Neural cell (in vitro differentiated cells): ENCODE measurements at regions not wholly inside any gene's neighbourhood (a gene's known extent, or its start where the extent isn't known, plus 50 kb on each side); places are given as distances from the start of the nearest gene placed in this dataset.

ENCODE experiments used
- H2AFZ ChIP-seq: fragments of 200-600, 300-800 bp; sonication (generic), shearing (Covaris generic); 2 replicates; pipeline ENCODE4 v1.6.0; 2014; ENCODE audit warnings: low read depth, mild to moderate bottlenecking, antibody characterized with exemption, low read length, moderate library complexity
- H3F3A ChIP-seq: fragments of 200-600 bp; shearing (Covaris generic); 2 replicates; pipeline ENCODE4 v1.6.1; 2016; ENCODE audit warnings: mild to moderate bottlenecking, moderate library complexity, mixed read lengths, antibody characterized with exemption, low read length; ENCODE audit not compliant: insufficient read depth, poor library complexity, severe bottlenecking
- H3K27ac ChIP-seq: fragments of 200-600, 300-800 bp; sonication (generic), shearing (Covaris generic); 2 replicates; pipeline ENCODE4 v1.5.1; 2014; ENCODE audit warnings: mild to moderate bottlenecking, low read length, moderate library complexity
- H3K27me3 ChIP-seq: fragments of 300-800, 200-600 bp; sonication (generic), shearing (Covaris generic); 2 replicates; pipeline ENCODE4 v1.6.0; 2014; ENCODE audit warnings: mild to moderate bottlenecking, low read depth, low read length, moderate library complexity; ENCODE audit not compliant: insufficient read depth
- H3K36me3 ChIP-seq: fragments of 300-800, 200-600 bp; sonication (generic), shearing (Covaris generic); 2 replicates; pipeline ENCODE4 v1.5.1; 2014; ENCODE audit warnings: mild to moderate bottlenecking, antibody characterized with exemption, low read length, moderate library complexity; ENCODE audit not compliant: insufficient read depth
- H3K4me2 ChIP-seq: fragments of 300-800, 200-600 bp; sonication (generic), shearing (Covaris generic); 2 replicates; pipeline ENCODE4 v1.6.0; 2014; ENCODE audit warnings: mild to moderate bottlenecking, low read length
- H3K4me3 ChIP-seq: fragments of 300-800, 200-600 bp; sonication (generic), shearing (Covaris generic); 2 replicates; pipeline ENCODE4 v1.5.1; 2014; ENCODE audit warnings: mild to moderate bottlenecking, low read length, moderate library complexity
- H3K79me2 ChIP-seq: fragments of 200-600 bp; shearing (Covaris generic); replicated peaks from 2 replicates; pipeline ENCODE4 v1.6.0; 2014; ENCODE audit warnings: mild to moderate bottlenecking, low read length, moderate library complexity; ENCODE audit not compliant: insufficient read depth
- H3K9ac ChIP-seq: fragments of 300-800, 200-600 bp; sonication (generic), shearing (Covaris generic); 2 replicates; pipeline ENCODE4 v1.6.1; 2016; ENCODE audit warnings: mild to moderate bottlenecking, low read length, mixed read lengths
- H3K9me2 ChIP-seq: fragments of 200-600 bp; shearing (Covaris generic); 2 replicates; pipeline ENCODE4 v1.6.1; 2016; ENCODE audit warnings: mild to moderate bottlenecking, low read length, mixed read lengths; ENCODE audit not compliant: insufficient read depth
- H3K9me3 ChIP-seq: fragments of 200-600, 300-800 bp; sonication (generic), shearing (Covaris generic); 2 replicates; pipeline ENCODE4 v1.6.1; 2016; ENCODE audit warnings: mild to moderate bottlenecking, mixed run types, low read length, moderate library complexity, mixed read lengths
- H4K20me1 ChIP-seq: fragments of 200-600 bp; shearing (Covaris generic); 2 replicates; pipeline ENCODE4 v1.6.1; 2016; ENCODE audit warnings: mild to moderate bottlenecking, mixed run types; ENCODE audit not compliant: insufficient read depth
- CTCF ChIP-seq: fragments of 450-650 bp; IDR thresholded peaks from 2 replicates; pipeline ENCODE4 v1.5.1; 2014; ENCODE audit warnings: antibody characterized with exemption, mild to moderate bottlenecking, moderate library complexity; ENCODE audit not compliant: poor library complexity, severe bottlenecking
- EP300 ChIP-seq: fragments of 450-650 bp; conservative IDR thresholded peaks from 2 replicates; pipeline ENCODE4 v1.6.1; 2014; ENCODE audit warnings: antibody characterized with exemption, mild to moderate bottlenecking, moderate library complexity; ENCODE audit not compliant: poor library complexity, severe bottlenecking
- EZH2 ChIP-seq: fragments of 200-600, 300-800 bp; shearing (Covaris generic), sonication (generic); IDR thresholded peaks from 2 replicates; pipeline ENCODE4 v1.6.1; 2014; ENCODE audit warnings: antibody characterized with exemption, low read length, borderline replicate concordance, mild to moderate bottlenecking; ENCODE audit not compliant: insufficient read depth, poor library complexity, severe bottlenecking
- MXI1 ChIP-seq: fragments of 450-650 bp; conservative IDR thresholded peaks from 2 replicates; pipeline ENCODE4 v1.6.1; 2014; ENCODE audit warnings: antibody characterized with exemption, mild to moderate bottlenecking; ENCODE audit not compliant: poor library complexity, severe bottlenecking
- POLR2AphosphoS5 ChIP-seq: IDR thresholded peaks from 2 replicates; pipeline ENCODE4 v1.6.1; 2012
- RAD21 ChIP-seq: fragments of 450-650 bp; conservative IDR thresholded peaks from 2 replicates; pipeline ENCODE4 v1.6.1; 2014; ENCODE audit warnings: antibody characterized with exemption, mild to moderate bottlenecking, moderate library complexity
- SMC3 ChIP-seq: fragments of 450-650 bp; conservative IDR thresholded peaks from 2 replicates; pipeline ENCODE4 v1.6.1; 2014; ENCODE audit warnings: antibody characterized with exemption, mild to moderate bottlenecking, moderate library complexity; ENCODE audit not compliant: poor library complexity
- TAF1 ChIP-seq: IDR thresholded peaks from 2 replicates; pipeline ENCODE4 v1.6.1; 2012; ENCODE audit warnings: low read depth
- TF ChIP-seq, protein P1 (sequence below): IDR thresholded peaks from 2 replicates; pipeline ENCODE4 v1.6.1; 2012; ENCODE audit warnings: borderline replicate concordance

- no peak overlapping the region for H2AFZ ChIP-seq
- H3K79me2 ChIP-seq: no peaks in the 10 kb centered on the region
- H3K4me2 ChIP-seq: no peak overlapping the region
- H3K27me3 ChIP-seq: no peaks in the 10 kb centered on the region
- H4K20me1 ChIP-seq: no peaks in the 10 kb centered on the region
- H3K4me3 ChIP-seq: no peak overlapping the region
- H3K36me3 ChIP-seq: no peaks in the 10 kb centered on the region
- H3K9ac ChIP-seq: no peak overlapping the region
- no peaks in the 10 kb centered on the region for H3F3A ChIP-seq
- H3K27ac ChIP-seq: no peak overlapping the region
- TF ChIP-seq EZH2: no peak
- H3K9me3 ChIP-seq: no peaks in the 10 kb centered on the region
- H3K9me2 ChIP-seq: no peaks in the 10 kb centered on the region
Observed at GRCh38 chr9:107588393-107588792, 98.8 kb upstream of the KLF4 start.

- Histone ChIP-seq H3K27ac (no peak overlapping the region), H4K20me1 (no peaks in the 10 kb centered on the region), H3K9me2 (no peaks in the 10 kb centered on the region), H3K79me2 (no peaks in the 10 kb centered on the region), H3K27me3 (no peaks in the 10 kb centered on the region), H3K9me3 (no peaks in the 10 kb centered on the region), H3F3A (no peaks in the 10 kb centered on the region), H3K4me2 (no peak overlapping the region), H3K9ac (no peak overlapping the region), H3K36me3 (no peaks in the 10 kb centered on the region), H2AFZ (no peak overlapping the region), H3K4me3 (no peak overlapping the region)
- no peak for TF ChIP-seq MXI1
- no peak for TF ChIP-seq TAF1
- TF ChIP-seq, protein P1, sequence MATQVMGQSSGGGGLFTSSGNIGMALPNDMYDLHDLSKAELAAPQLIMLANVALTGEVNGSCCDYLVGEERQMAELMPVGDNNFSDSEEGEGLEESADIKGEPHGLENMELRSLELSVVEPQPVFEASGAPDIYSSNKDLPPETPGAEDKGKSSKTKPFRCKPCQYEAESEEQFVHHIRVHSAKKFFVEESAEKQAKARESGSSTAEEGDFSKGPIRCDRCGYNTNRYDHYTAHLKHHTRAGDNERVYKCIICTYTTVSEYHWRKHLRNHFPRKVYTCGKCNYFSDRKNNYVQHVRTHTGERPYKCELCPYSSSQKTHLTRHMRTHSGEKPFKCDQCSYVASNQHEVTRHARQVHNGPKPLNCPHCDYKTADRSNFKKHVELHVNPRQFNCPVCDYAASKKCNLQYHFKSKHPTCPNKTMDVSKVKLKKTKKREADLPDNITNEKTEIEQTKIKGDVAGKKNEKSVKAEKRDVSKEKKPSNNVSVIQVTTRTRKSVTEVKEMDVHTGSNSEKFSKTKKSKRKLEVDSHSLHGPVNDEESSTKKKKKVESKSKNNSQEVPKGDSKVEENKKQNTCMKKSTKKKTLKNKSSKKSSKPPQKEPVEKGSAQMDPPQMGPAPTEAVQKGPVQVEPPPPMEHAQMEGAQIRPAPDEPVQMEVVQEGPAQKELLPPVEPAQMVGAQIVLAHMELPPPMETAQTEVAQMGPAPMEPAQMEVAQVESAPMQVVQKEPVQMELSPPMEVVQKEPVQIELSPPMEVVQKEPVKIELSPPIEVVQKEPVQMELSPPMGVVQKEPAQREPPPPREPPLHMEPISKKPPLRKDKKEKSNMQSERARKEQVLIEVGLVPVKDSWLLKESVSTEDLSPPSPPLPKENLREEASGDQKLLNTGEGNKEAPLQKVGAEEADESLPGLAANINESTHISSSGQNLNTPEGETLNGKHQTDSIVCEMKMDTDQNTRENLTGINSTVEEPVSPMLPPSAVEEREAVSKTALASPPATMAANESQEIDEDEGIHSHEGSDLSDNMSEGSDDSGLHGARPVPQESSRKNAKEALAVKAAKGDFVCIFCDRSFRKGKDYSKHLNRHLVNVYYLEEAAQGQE: no peak
- no peak for TF ChIP-seq EP300
- TF ChIP-seq RAD21: no peak
- no peak for TF ChIP-seq EZH2
- TF ChIP-seq POLR2AphosphoS5: no peak
- no peak for TF ChIP-seq SMC3
- no peak for TF ChIP-seq CTCF
Observed at GRCh38 chr9:107587191-107587963, 97.8 kb upstream of the KLF4 start.
